GM18502 (cell line): ENCODE measurements at regions not wholly inside any gene's neighbourhood (a gene's known extent, or its start where the extent isn't known, plus 50 kb on each side); places are given as distances from the start of the nearest gene placed in this dataset.

Source experiments
- ATAC-seq: cut with Tn5 transposase; IDR thresholded peaks from one replicate; pipeline ENCODE4 v1.9.1; 2021; ENCODE audit warnings: mild to moderate bottlenecking; ENCODE audit not compliant: unreplicated experiment, poor library complexity

DNA sequence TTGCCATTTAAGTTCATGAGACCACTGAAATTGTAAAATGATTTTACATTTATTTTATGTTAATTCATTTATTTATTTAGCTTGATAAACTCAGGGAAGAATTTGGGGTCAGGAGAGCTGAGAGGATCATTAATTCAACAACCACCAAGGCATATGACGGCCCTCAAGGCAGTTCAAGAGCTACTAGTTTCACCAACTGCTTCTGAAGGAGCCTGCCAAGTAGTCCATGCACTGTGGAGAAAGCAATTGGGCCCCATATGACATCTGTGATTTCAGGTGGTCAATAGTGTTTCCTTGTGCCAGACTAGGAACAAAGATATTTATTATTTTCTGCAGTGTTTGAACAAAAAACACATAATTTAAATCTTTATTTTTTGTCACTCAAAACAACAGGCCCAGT lies 236.4 kb downstream of the CASP12 start:
- ATAC-seq: no peak

DNA sequence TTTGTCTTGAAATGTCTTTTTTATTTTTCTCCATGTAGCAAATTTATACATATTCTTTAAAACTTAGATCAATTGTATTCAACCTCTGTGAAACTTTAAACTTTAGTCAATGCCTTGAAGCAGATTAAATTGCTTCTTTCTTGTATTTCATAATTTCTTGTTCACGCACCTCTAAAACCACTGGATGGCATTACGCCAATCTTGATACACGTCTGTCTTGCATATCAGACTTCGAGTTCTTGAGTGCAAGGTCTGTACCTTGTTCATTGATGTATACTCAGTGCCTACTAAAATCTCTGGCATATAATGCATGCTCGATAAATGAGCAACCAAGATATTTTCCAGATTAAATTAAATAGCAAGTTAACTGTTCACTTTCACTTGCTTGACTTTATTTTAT lies 236.8 kb downstream of the CASP12 start:
- no peak for ATAC-seq

DNA sequence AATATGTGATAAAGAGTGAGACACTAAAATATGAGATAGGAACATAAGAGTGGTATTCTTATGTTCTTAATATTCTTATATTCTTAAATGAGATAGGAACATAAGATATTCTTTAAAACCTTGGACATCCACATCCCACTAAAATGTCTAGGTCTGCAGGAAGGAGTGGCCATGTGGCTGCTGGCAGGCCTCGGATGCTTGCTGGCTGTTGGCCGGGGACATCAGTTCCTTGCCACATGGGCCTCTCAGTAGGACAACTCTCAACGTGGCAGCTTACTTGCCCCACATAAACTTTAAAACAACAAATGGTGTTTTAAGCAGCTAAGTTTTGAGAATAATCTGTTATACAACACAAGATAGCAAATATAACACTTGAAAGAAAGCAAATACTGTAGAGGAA lies 240.1 kb downstream of the CASP12 start:
- ATAC-seq: no peak

- ATAC-seq: no peak
These were observed 241.2 kb downstream of the CASP12 start for GRCh38 chr11:104657083-104657482.

DNA sequence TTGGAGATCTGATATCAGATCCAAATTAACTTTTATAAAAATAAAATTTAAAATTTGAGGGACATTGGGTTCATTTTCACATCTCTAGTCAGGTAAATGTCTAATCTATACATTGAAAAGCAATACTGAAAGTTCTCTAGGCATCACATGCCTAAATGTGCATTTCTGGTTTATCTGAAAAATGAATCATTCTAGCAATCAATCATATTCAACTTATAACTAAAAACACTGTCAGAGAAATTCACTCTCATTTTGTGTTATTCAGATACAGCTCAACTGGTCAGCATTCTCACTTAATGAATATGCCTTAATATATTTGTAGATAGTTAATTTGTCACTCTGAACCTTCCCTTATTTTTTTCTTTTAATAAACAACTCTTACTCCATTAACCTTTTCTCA lies 243.2 kb downstream of the CASP12 start:
- ATAC-seq: no peak

- no peak for ATAC-seq
These were observed 244.0 kb downstream of the CASP12 start for GRCh38 chr11:104654181-104654813.

DNA sequence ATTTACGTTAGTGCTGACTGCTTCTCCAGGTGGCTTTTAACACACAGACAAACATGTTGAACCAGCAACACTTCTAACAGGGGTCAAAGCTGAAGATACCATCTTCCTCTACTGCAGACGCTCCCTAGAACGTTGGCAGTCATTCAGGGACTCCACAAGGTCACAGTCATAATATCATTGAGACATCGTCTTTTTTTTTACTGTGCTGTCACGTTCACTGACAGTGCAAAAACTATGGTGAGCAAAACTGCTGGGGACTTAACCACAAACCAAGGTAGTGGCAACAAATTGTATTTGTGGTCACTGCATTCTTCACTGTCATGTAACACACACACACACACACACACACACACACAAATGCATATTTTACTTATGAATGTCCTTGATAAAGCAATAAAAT lies 244.9 kb downstream of the CASP12 start:
- ATAC-seq: peak; percentile 38

DNA sequence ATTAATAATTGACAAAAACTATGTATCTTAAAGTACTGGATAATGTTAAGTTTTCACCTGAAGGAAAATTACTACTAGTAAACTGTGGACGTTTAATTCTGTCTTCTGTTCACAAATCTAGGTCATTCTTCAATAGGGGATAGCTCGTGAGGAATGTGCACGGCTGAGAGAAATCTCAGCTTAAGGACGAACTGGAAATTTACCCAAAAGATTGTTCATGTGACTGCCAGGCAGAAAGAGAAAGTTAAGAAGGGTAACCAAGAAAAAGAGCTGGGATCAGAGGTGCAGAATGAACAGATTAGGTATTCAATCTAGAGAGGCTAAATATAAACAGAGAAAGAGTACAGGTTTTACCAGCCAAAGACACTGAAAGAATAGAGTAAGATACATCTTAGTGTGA lies 245.3 kb downstream of the CASP12 start:
- ATAC-seq: no peak

GRCh38 chr11:104650234-104650633 lies 248.0 kb downstream of the CASP12 start:
- ATAC-seq: no peak

GRCh38 chr11:104649002-104649401 lies 249.3 kb downstream of the CASP12 start:
- ATAC-seq: no peak

GRCh38 chr11:104645261-104646222 lies 252.7 kb downstream of the CASP12 start:
- no peak for ATAC-seq

GRCh38 chr11:104637662-104638170 lies 260.5 kb downstream of the CASP12 start:
- ATAC-seq: no peak

DNA sequence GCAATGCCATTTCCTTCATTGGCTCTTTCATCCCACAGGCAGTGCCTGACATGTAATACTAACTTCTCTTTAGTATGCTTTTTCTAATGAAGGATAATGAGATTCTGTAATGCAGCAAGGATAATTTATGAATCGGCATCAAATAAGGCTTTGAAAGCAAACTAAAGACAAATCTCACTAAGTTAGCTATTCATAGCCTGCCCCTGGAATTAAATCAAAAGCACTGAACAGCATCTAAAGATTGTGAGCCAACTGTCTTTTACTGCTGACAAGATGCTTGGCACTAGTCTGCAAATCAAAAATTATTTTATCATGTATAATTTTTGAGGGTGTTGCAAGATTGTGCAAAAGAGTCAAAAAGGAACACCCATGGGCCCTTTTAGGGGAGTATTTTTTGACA lies 265.0 kb downstream of the CASP12 start:
- no peak for ATAC-seq

- no peak for ATAC-seq
These were observed 267.9 kb downstream of the CASP12 start for GRCh38 chr11:104630352-104630751.

DNA sequence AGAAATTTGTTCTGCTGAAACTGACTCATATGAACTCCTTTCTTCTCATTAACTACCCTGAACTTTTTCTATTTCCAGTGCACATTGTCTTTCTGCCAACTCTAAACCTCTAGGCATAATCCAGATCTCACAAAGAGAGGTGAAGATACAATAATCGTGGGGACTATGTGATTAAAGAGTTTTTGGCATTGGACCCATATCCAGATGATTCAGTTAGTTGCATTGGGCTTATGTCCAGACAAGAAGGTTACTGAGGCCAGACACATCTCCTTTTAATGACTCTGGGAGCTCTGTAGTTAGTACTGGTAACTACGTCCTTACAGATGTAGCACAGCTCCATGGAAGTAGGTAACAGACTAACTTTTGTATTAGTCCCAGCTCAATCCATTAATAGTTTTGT lies 273.0 kb downstream of the CASP12 start:
- no peak for ATAC-seq

DNA sequence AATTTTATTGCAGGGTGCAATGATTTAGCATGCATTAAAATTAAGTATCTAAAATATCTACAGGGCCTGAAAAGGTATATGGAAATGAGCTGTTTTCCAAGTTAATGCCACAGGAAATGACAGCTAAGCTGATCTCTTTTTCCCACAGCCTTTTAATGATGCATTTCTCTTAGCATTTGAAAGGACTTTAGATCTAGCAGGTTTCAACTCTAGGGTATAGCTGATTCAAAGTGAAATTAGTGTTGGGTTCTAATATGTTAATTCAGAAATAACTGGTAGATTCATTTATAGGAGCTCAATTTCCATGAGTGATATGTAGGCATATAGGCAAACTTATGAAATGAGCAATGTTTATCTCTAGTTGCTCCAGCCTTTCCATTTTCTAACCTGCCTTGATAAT lies 274.2 kb downstream of the CASP12 start:
- ATAC-seq: no peak

- no peak for ATAC-seq
These were observed 274.7 kb downstream of the CASP12 start for GRCh38 chr11:104623518-104623917.

DNA sequence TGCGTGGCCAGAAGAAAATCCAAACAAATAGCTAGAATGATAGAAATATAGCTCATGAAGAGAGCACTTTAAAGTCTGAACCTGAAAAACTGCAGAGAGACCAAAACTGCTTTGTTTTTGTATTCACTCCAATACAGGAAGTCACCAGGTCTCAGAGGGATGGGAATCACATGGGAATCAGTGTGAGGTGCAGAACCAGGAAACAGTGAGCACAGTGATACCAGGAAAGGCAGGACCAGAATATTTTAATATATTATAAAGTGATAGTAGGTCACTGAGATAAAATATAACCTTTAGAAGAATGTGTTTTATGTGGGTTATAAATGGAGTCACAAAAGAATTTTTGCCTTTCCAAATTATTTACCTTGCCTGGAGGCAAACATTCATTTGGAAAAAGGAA lies 277.3 kb downstream of the CASP12 start:
- ATAC-seq: no peak

- ATAC-seq: no peak
These were observed 278.5 kb downstream of the CASP12 start for GRCh38 chr11:104619751-104620150.

DNA sequence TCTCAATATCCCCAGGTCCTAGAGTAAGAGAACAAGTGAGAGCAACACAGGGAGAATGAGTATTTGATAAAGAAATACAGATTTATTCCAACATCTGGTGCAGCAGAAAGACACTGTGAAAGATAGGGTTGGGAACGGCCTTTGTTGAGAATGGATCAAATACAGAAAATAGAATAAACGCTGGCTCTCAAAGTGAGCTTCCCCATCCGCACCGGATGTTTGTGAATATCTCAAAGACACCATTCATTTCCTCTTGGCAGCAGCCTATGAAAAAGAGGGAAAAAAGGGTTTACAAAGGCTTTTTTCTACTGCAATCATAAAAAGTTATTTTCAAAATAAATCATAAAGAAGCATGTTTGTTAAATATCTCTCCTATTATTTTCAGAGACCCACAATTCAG lies 279.3 kb downstream of the CASP12 start:
- ATAC-seq: no peak

DNA sequence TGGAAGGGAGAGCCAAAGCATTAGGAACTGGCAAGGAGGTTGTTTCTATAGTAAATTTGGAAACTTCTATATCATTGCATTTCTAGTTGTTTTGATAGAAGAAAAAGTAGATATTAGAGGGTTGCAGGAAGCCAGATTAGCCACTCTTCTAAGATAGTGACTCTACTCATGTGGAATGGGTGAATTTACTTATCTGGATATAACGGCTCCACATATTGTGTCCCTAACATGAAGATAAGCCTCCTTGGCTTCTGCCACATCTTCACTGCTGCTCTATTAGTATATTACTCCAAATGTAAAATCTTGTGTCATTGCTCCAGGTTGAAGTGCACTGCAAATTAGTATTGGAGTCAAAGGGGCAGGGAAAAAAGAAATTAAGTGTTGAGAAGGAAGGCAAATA lies 283.3 kb downstream of the CASP12 start:
- no peak for ATAC-seq
